BLaER1 treated with 17β-estradiol and CSF1 and Interleukin-3, amounts not matched to agents 10 nM and 100 nM (cell line): ENCODE measurements at regions not wholly inside any gene's neighbourhood (a gene's known extent, or its start where the extent isn't known, plus 50 kb on each side); places are given as distances from the start of the nearest gene placed in this dataset.

ENCODE experiments used
- H3K27ac ChIP-seq, 11 experiments: shearing (Covaris generic); formaldehyde crosslinking; 2 replicates each; pipeline ENCODE4 v1.8.1; 2022
- H3K27me3 ChIP-seq, 11 experiments: shearing (Covaris generic); formaldehyde crosslinking; 2 replicates each; pipeline ENCODE4 v1.8.1; 2022
- H3K36me3 ChIP-seq, 11 experiments: shearing (Covaris generic); formaldehyde crosslinking; 2 replicates each; pipeline ENCODE4 v1.8.1; 2022
- H3K4me1 ChIP-seq, 10 experiments: shearing (Covaris generic); formaldehyde crosslinking; 2 replicates each; pipeline ENCODE4 v1.8.1; 2022
- H3K4me2 ChIP-seq, 11 experiments: shearing (Covaris generic); formaldehyde crosslinking; 2 replicates each; pipeline ENCODE4 v1.8.1; 2022
- H3K4me3 ChIP-seq, 10 experiments: shearing (Covaris generic); formaldehyde crosslinking; 2 replicates each; pipeline ENCODE4 v1.8.1; 2022
- H3K9ac ChIP-seq, 11 experiments: shearing (Covaris generic); formaldehyde crosslinking; 2 replicates each; pipeline ENCODE4 v1.8.1; 2022
- H3K9me3 ChIP-seq, 11 experiments: shearing (Covaris generic); formaldehyde crosslinking; replicated peaks in 1 of 11; 2 replicates each; pipeline ENCODE4 v1.8.1; 2022
- H4K20me1 ChIP-seq, 11 experiments: shearing (Covaris generic); formaldehyde crosslinking; 2 replicates each; pipeline ENCODE4 v1.8.1; 2022
- Cebpa-rat ChIP-seq, 11 experiments: shearing (Covaris generic); IDR thresholded peaks; 2 replicates each; pipeline ENCODE4 v1.8.1; 2022

DNA sequence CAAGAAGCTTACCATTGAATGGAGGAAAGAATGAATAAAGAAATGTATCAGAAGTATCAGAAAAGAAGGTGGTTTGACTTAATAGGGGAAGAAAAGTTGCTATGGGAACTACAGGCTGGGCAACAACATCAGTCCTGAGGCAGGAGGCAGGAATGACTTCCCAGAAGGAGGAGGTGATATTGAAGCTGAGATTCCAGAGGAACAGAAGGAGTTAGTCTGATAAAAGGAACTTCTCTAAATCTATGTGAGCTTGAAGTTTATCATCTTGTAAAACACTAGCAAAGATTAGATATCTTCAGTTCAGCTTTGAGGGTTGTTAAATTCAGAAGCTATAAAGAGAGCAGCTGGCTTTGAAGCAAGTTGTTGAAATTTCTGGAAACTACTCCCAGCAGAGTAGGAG, 213.3 kb upstream of the THRB start:
- Histone ChIP-seq H3K36me3 (no peaks in the 10 kb centered on the region), H3K4me2 (no peak overlapping the region), H3K9ac (no peak overlapping the region), H3K9me3 (peaks cover 0 to 4% (median 0%) of the 10 kb centered on the region in 11 experiments; a peak in 3 of 22 replicates), H4K20me1 (no peaks in the 10 kb centered on the region), H3K27ac (no peak overlapping the region), H3K4me3 (no peak overlapping the region), H3K27me3 (no peaks in the 10 kb centered on the region), H3K4me1 (no peaks in the 10 kb centered on the region)
- TF ChIP-seq Cebpa-rat (IDR thresholded peaks at IDR 0.05) = no peak

DNA sequence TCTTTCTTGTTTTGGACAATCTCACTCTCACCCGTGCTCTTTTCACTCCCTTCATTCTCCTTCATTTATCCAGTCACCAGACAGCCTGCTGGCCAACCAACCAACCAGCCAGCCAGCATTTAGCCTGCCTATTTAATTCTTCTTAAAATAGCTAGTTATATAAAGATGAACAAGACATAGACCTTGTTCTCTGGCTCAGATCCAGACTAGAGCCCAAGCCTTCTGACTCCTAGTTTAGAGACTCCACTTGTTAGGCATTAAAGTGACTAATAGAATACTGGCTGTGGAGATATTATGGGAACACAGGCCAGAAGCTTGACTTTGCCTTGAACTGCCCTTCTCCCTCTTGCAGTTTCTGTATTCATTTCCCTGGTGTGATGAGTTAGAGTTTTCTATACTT, 215.3 kb upstream of the THRB start:
- Histone ChIP-seq H3K4me1 (peaks cover 0 to 18% (median 13%) of the 10 kb centered on the region in 10 experiments; a peak in 17 of 20 replicates), H3K36me3 (no peaks in the 10 kb centered on the region), H3K4me2 (no peak overlapping the region), H3K27ac (no peak overlapping the region), H3K9ac (no peak overlapping the region), H3K27me3 (no peaks in the 10 kb centered on the region), H4K20me1 (no peaks in the 10 kb centered on the region), H3K9me3 (peaks cover 0 to 4% (median 0%) of the 10 kb centered on the region in 11 experiments; a peak in 3 of 22 replicates), H3K4me3 (no peak overlapping the region)
- no peak for TF ChIP-seq Cebpa-rat (IDR thresholded peaks at IDR 0.05)

DNA sequence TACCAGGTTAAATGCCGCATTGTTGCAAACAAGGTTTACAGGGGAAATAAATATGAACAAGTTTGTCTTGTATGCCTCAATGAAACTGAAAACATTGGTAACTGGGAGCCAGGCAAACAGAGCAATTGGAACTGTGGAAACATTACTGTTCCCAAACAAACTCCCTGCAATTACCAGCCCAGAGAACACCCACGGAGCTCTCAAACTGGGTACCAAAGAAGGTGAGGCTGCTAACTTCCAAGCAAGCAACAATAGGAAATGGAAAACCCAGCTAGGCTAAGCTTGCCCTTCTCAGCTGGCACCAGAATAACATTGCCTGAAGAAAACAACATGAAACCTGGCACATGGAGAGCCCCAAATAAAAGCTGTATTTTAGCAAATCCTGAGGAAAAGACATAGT, 218.9 kb upstream of the THRB start:
- Histone ChIP-seq H3K4me2 (peak overlapping the region in 3 of 11 experiments; percentile 59 to 62 (median 60); a peak in 6 of 22 replicates), H3K36me3 (no peaks in the 10 kb centered on the region), H3K9me3 (peaks cover 0 to 6% (median 0%) of the 10 kb centered on the region in 11 experiments; a peak in 3 of 22 replicates), H3K27me3 (no peaks in the 10 kb centered on the region), H3K4me3 (no peak overlapping the region), H4K20me1 (no peaks in the 10 kb centered on the region), H3K27ac (no peak overlapping the region), H3K9ac (no peak overlapping the region), H3K4me1 (peaks cover 0 to 21% (median 15%) of the 10 kb centered on the region in 10 experiments; a peak in 17 of 20 replicates)
- no peak for TF ChIP-seq Cebpa-rat (IDR thresholded peaks at IDR 0.05)

DNA sequence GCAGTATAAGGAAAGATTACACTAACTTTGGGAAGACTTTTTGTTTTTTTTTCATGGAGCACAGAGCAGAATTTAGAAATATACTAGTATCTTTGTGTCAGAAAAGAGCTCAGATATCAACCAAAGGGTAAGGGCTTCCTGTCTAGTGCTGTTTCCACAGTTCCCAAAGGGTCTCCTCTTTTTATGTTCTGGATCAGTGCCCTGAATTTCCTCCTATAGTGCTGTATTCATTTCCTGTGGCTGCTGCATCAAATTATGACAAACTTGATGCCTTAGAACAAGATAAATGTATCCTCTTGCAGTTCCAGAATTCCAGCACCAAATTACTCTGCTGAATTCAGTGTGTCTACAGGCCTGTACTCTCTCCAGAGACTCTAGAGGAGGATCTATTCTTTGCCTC, 219.8 kb upstream of the THRB start:
- H3K36me3 ChIP-seq = no peaks in the 10 kb centered on the region
- peak overlapping the region in 9 of 11 experiments; percentile 47 to 72 (median 62); a peak in 18 of 22 replicates for H3K4me2 ChIP-seq
- no peak for TF ChIP-seq Cebpa-rat (IDR thresholded peaks at IDR 0.05)
- H3K4me1 ChIP-seq = peaks cover 0 to 21% (median 15%) of the 10 kb centered on the region in 10 experiments; a peak in 17 of 20 replicates
- no peak overlapping the region for H3K9ac ChIP-seq
- no peaks in the 10 kb centered on the region for H4K20me1 ChIP-seq
- H3K4me3 ChIP-seq = no peak overlapping the region
- no peak overlapping the region for H3K27ac ChIP-seq
- H3K27me3 ChIP-seq = no peaks in the 10 kb centered on the region
- peaks cover 0 to 6% (median 0%) of the 10 kb centered on the region in 11 experiments; a peak in 3 of 22 replicates for H3K9me3 ChIP-seq

DNA sequence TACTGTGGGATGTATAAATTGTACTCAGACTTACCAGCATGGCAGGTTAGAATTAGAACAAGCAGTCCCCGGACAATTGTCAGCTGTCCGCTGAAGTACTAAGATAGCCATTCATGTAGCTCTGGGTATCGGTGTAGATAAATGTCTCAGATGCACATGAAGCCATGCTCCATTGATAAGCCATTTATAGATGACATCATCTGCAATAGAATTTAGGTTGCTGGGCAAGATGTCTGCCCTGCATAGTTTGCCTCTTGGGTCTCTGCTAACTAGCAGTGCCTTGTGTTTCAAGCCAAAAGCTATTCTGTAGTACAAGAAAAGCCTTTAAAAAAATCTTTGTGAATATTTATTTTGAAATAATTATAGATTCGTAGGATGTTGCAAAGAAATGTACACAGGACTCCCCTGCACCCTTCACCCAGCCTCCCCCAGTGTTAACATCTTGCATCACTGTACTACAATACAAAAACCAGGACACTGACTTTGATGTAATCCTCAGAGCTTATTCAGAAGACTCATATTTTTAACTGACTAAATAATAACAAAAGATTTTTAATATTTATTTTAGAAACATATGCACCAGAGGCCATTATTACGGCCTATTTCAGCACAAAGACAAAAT, 220.6 kb upstream of the THRB start:
- H3K27me3 ChIP-seq = no peaks in the 10 kb centered on the region
- H3K4me2 ChIP-seq = peak overlapping the region in 6 of 11 experiments; percentile 47 to 72 (median 61); a peak in 8 of 22 replicates
- no peak for TF ChIP-seq Cebpa-rat (IDR thresholded peaks at IDR 0.05)
- H3K27ac ChIP-seq = no peak overlapping the region
- H3K4me3 ChIP-seq = no peak overlapping the region
- H3K9me3 ChIP-seq = peaks cover 0 to 6% (median 0%) of the 10 kb centered on the region in 11 experiments; a peak in 3 of 22 replicates
- peaks cover 0 to 21% (median 15%) of the 10 kb centered on the region in 10 experiments; a peak in 17 of 20 replicates for H3K4me1 ChIP-seq
- H3K36me3 ChIP-seq = no peaks in the 10 kb centered on the region
- H3K9ac ChIP-seq = no peak overlapping the region
- H4K20me1 ChIP-seq = no peaks in the 10 kb centered on the region

DNA sequence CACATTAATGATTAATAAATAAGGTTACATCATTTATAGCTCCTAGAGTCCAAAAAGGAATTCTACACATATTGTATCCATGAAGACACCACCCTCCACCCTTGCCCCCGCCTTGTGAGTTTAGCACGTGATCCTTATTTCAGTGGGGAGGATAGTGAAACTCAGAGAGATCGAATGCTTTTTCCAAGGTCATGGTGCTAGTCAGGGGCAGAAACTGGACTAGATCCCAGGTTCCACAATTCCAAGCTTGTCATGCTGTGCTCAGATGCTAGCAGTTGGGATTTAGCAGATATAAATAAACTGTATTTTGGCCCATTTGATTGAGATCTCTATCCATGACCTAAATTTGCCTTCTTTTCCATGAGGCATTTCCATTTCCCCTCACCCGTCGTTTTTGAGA, 227.4 kb upstream of the THRB start:
- H3K27ac ChIP-seq = no peak overlapping the region
- 0 out of 22 replicates have a peak, but pooled peaks cover 0 to under 1% (median 0%) of the 10 kb centered on the region in 11 experiments for H3K9me3 ChIP-seq
- H3K4me2 ChIP-seq = no peak overlapping the region
- no peaks in the 10 kb centered on the region for H3K27me3 ChIP-seq
- no peaks in the 10 kb centered on the region for H3K4me1 ChIP-seq
- no peaks in the 10 kb centered on the region for H3K36me3 ChIP-seq
- no peak overlapping the region for H3K4me3 ChIP-seq
- H3K9ac ChIP-seq = no peak overlapping the region
- no peaks in the 10 kb centered on the region for H4K20me1 ChIP-seq
- TF ChIP-seq Cebpa-rat (IDR thresholded peaks at IDR 0.05) = no peak

DNA sequence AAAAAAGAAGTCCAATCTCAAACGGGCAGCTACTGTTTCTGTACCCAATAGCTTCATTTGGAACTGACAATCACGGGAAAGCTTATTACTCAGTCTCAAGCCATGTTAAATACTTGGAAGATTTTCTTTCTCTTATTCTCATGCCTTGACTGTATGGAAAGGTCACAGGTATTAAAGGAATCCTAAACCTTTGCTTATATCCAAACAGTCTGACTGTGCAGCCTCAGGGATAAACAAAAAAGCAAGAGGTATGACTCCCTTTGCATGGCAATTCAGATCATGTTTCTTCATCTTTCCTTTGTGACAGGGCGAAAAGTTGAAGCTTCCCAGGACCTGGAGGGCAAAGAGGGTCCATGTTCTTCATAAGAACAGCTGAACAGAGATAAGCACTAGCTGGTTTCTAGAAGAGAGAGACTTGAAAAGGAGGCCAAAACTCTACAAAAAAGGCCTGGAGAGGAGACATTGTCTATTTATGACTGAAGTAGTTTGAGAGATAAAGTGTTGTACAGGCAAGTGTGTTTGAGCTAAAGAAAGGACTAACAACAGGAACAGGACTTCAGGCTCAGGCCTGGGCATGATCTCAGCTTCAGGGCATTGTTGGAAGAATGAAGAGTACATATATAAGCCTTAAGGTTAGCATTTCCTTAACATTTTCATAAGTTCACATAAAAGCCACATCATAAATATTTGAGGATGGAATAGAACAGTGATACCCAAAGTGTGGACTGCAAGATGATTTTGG, 231.0 kb upstream of the THRB start:
- no peak overlapping the region for H3K4me2 ChIP-seq
- no peaks in the 10 kb centered on the region for H4K20me1 ChIP-seq
- H3K9ac ChIP-seq = no peak overlapping the region
- H3K27ac ChIP-seq = no peak overlapping the region
- no peaks in the 10 kb centered on the region for H3K36me3 ChIP-seq
- H3K9me3 ChIP-seq = no peaks in the 10 kb centered on the region
- H3K4me3 ChIP-seq = no peak overlapping the region
- TF ChIP-seq Cebpa-rat (IDR thresholded peaks at IDR 0.05) = no peak
- H3K27me3 ChIP-seq = no peaks in the 10 kb centered on the region
- no peaks in the 10 kb centered on the region for H3K4me1 ChIP-seq

DNA sequence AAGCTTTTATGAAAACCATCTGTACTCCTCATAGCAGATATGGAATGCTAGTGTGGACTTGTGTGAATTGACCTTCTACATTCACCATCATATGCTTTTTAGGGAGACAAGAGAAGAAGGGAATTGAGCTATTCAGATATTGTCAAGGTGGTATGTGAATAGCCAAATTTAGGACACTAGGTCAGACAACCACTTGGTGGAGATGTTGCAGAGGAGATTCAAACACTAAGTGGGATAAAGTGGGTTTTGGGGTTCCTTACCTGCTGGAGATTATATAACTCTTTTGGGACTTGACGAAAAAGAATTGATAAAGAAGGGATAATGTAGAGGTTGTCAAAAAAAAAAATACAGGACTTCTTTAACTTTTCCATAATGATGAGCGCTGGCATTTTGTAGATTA, 231.8 kb upstream of the THRB start:
- no peak overlapping the region for H3K4me2 ChIP-seq

DNA sequence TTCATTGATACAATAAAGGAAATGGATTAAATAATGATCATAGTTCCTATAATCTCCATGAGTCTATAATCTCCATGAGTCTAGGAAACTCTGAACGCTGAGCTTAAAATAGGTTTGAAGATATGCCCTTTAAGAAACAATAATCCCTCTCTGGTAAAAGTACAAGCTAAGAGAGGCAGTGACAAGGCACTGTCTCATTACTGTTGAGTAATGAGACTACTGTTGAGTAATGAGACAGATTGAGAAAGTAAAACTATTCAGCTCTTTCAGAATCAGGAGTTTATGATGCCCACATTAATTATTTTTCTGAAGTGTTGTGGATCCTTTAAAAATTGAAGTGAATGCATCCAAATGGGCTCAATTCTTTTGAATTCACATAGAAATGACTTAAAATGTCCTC, 235.5 kb upstream of the THRB start:
- no peaks in the 10 kb centered on the region for H4K20me1 ChIP-seq
- no peak overlapping the region for H3K4me2 ChIP-seq
- no peaks in the 10 kb centered on the region for H3K27me3 ChIP-seq
- H3K4me3 ChIP-seq = no peak overlapping the region
- no peak overlapping the region for H3K9ac ChIP-seq
- no peak overlapping the region for H3K27ac ChIP-seq
- no peaks in the 10 kb centered on the region for H3K36me3 ChIP-seq
- no peak for TF ChIP-seq Cebpa-rat (IDR thresholded peaks at IDR 0.05)
- peaks cover 0 to 7% (median 0%) of the 10 kb centered on the region in 11 experiments; a peak in 4 of 22 replicates for H3K9me3 ChIP-seq
- no peaks in the 10 kb centered on the region for H3K4me1 ChIP-seq

More for the DNA sequence above, 231.8 kb upstream of the THRB start:
- Histone ChIP-seq H3K9me3 (no peaks in the 10 kb centered on the region), H4K20me1 (no peaks in the 10 kb centered on the region), H3K9ac (no peak overlapping the region), H3K27ac (no peak overlapping the region), H3K36me3 (no peaks in the 10 kb centered on the region), H3K4me3 (no peak overlapping the region), H3K4me1 (no peaks in the 10 kb centered on the region), H3K27me3 (no peaks in the 10 kb centered on the region)
- TF ChIP-seq Cebpa-rat (IDR thresholded peaks at IDR 0.05) = no peak
